Activated naive CD4-positive, alpha-beta T cell treated with Interleukin-2 at 50 U/mL for 16 hours (primary cell): ENCODE measurements at regions not wholly inside any gene's neighbourhood (a gene's known extent, or its start where the extent isn't known, plus 50 kb on each side); places are given as distances from the start of the nearest gene placed in this dataset.

ENCODE experiments used
- DNase-seq: peaks from one replicate; pipeline ENCODE4 v3.0.0-alpha.2; 2020

GRCh38 chr22:48755059-48755949 is 1072.4 kb downstream of the BRD1 start:
- DNase-seq, result no peak

- DNase-seq, result no peak
These were observed 1073.0 kb downstream of the BRD1 start for GRCh38 chr22:48754611-48755058.

GRCh38 chr22:48753752-48754517 is 1073.7 kb downstream of the BRD1 start:
- DNase-seq, result no peak

GRCh38 chr22:48753381-48753730 is 1074.3 kb downstream of the BRD1 start:
- DNase-seq, result no peak

- no peak for DNase-seq
These were observed 1075.0 kb downstream of the BRD1 start for GRCh38 chr22:48752451-48753380.

GRCh38 chr22:48751539-48752437 is 1075.9 kb downstream of the BRD1 start:
- no peak for DNase-seq

GRCh38 chr22:48750826-48751440 is 1076.7 kb downstream of the BRD1 start:
- DNase-seq, result no peak

GRCh38 chr22:48750282-48750681 is 1077.4 kb downstream of the BRD1 start:
- no peak for DNase-seq

GRCh38 chr22:48749555-48750227 is 1078.0 kb downstream of the BRD1 start:
- no peak for DNase-seq

- DNase-seq, result no peak
These were observed 1078.7 kb downstream of the BRD1 start for GRCh38 chr22:48748860-48749554.

- DNase-seq, result no peak
These were observed 1079.4 kb downstream of the BRD1 start for GRCh38 chr22:48748113-48748859.

- no peak for DNase-seq
These were observed 1080.8 kb downstream of the BRD1 start for GRCh38 chr22:48746789-48747425.

- no peak for DNase-seq
These were observed 1081.6 kb downstream of the BRD1 start for GRCh38 chr22:48745842-48746788.

- no peak for DNase-seq
These were observed 1082.5 kb downstream of the BRD1 start for GRCh38 chr22:48744967-48745841.

- no peak for DNase-seq
These were observed 1083.4 kb downstream of the BRD1 start for GRCh38 chr22:48744283-48744641.

GRCh38 chr22:48743601-48744282 is 1083.9 kb downstream of the BRD1 start:
- DNase-seq, result no peak
